HepG2 (cell line): ENCODE measurements at regions not wholly inside any gene's neighbourhood (a gene's known extent, or its start where the extent isn't known, plus 50 kb on each side); places are given as distances from the start of the nearest gene placed in this dataset.

Source experiments
- ATAC-seq: fragments of 200-7000 bp; cut with Tn5 transposase; 3 replicates; pipeline ENCODE4 v1.9.1; 2020; ENCODE audit warnings: mild to moderate bottlenecking, moderate library complexity
- BruUV-seq: library from RNA; stranded (reverse); fragments of 400-500 nt; replicated peaks from 2 replicates; lab custom pipeline; 2021; lab: Mats Ljungman, UMichigan
- CTCF ChIA-PET: fragments of 300-600 bp; formaldehyde crosslinking; extraction: SDS; loops from one replicate; lab custom pipeline; 2021; ENCODE audit warnings: low total read pairs, inconsistent platforms, low intra/inter-chr PET ratio; lab: Yijun Ruan, JAX
- POLR2A ChIA-PET: fragments of 350-600 bp; sonication (Branson Sonifier 250); formaldehyde crosslinking; loops from one replicate; lab custom pipeline; 2020; ENCODE audit warnings: antibody characterized with exemption, inconsistent platforms; lab: Yijun Ruan, JAX
- DNase-seq: peaks from one replicate; pipeline ENCODE4 v3.0.0-alpha.2; 2015; ENCODE audit warnings: low spot score
- FAIRE-seq: peaks from 3 replicates; lab custom pipeline; 2011; peaks lifted over from hg19 to GRCh38; lab: Jason Lieb, UNC
- H2AFZ ChIP-seq: one replicate; pipeline ENCODE4 v1.6.1; 2011; ENCODE audit warnings: low read length, inconsistent platforms
- H3K27ac ChIP-seq: fragments of 300-600 bp; 3 replicates; pipeline ENCODE4 v1.8.0; 2011; ENCODE audit warnings: mixed run types, mild to moderate bottlenecking, mixed read lengths, low read length, inconsistent platforms; ENCODE audit not compliant: insufficient read depth; ENCODE audit errors: extremely low read length
- H3K27me3 ChIP-seq, 2 experiments: fragments of 200-600 bp in 1 of 2; 2 replicates in 1 of 2; 3 replicates in 1 of 2; pipeline versions ENCODE4 v1.6.0 to v1.8.0; 2011; ENCODE audit warnings: low read length in 2 of 2, mild to moderate bottlenecking in 2 of 2, moderate library complexity in 2 of 2, inconsistent platforms in 1 of 2; ENCODE audit not compliant: insufficient read depth in 2 of 2, control insufficient read depth in 1 of 2
- H3K36me3 ChIP-seq, 2 experiments: fragments of 200-600 bp in 1 of 2; replicated peaks in 1 of 2; 2 replicates in 1 of 2; 3 replicates in 1 of 2; pipeline versions ENCODE4 v1.5.1 to v1.8.0; 2011; ENCODE audit warnings: low read length in 2 of 2, inconsistent platforms in 1 of 2; ENCODE audit not compliant: insufficient read depth in 2 of 2, control insufficient read depth in 1 of 2
- H3K4me1 ChIP-seq: 2 replicates; pipeline ENCODE4 v1.5.1; 2012; ENCODE audit warnings: low read length, inconsistent platforms; ENCODE audit not compliant: insufficient read depth
- H3K4me2 ChIP-seq: 2 replicates; pipeline ENCODE4 v1.6.0; 2011; ENCODE audit warnings: low read depth, low read length, inconsistent platforms
- H3K4me3 ChIP-seq, 3 experiments: fragments of 200-600 bp in 1 of 3; sonication (generic), shearing (Covaris generic) in 1 of 3; replicated peaks in 1 of 3; 2 replicates each; pipeline ENCODE4 v1.5.1; 2011 to 2016; ENCODE audit warnings: low read length in 3 of 3, inconsistent platforms in 2 of 3, low read depth in 2 of 3, mild to moderate bottlenecking in 2 of 3, control low read depth in 1 of 3, mixed read lengths in 1 of 3; ENCODE audit not compliant: insufficient read depth in 1 of 3
- H3K79me2 ChIP-seq: one replicate; pipeline ENCODE4 v1.6.1; 2011; ENCODE audit warnings: low read length, inconsistent platforms; ENCODE audit not compliant: insufficient read depth
- H3K9ac ChIP-seq: 2 replicates; pipeline ENCODE4 v1.6.0; 2011; ENCODE audit warnings: mild to moderate bottlenecking, low read depth, low read length, inconsistent platforms; ENCODE audit not compliant: insufficient read depth
- H3K9me3 ChIP-seq: 2 replicates; pipeline ENCODE4 v1.5.1; 2012; ENCODE audit warnings: mild to moderate bottlenecking, low read length
- H4K20me1 ChIP-seq: 2 replicates; pipeline ENCODE4 v1.6.0; 2011; ENCODE audit warnings: inconsistent platforms, mild to moderate bottlenecking, low read length, moderate library complexity; ENCODE audit not compliant: insufficient read depth
- ATF7-NPFF ChIP-seq: sonication (generic); formaldehyde crosslinking; IDR thresholded peaks from 2 replicates; pipeline ENCODE4 v1.8.1; 2023; ENCODE audit warnings: mild to moderate bottlenecking, low read depth, missing genetic modification reagents, moderate library complexity
- HOXA7 ChIP-seq: sonication (generic); formaldehyde crosslinking; IDR thresholded peaks from 2 replicates; pipeline ENCODE4 v1.8.1; 2022; ENCODE audit warnings: mild to moderate bottlenecking, missing genetic modification reagents, moderate library complexity
- ZC3H13 ChIP-seq: sonication (generic); formaldehyde crosslinking; IDR thresholded peaks from 2 replicates; pipeline ENCODE4 v1.8.1; 2023; ENCODE audit warnings: mild to moderate bottlenecking, missing genetic modification reagents, moderate library complexity
- ZFP36L1 ChIP-seq: sonication (generic); formaldehyde crosslinking; IDR thresholded peaks from 2 replicates; pipeline ENCODE4 v1.8.0; 2022; ENCODE audit warnings: mild to moderate bottlenecking, missing genetic modification reagents, moderate library complexity
- ZNF263 ChIP-seq: sonication (generic); formaldehyde crosslinking; IDR thresholded peaks from 2 replicates; pipeline ENCODE4 v1.4.0; 2020; ENCODE audit warnings: missing genetic modification reagents
- ZNF441 ChIP-seq: sonication (generic); formaldehyde crosslinking; IDR thresholded peaks from 2 replicates; pipeline ENCODE4 v1.7.0; 2021; ENCODE audit warnings: missing genetic modification reagents, borderline replicate concordance
- ZNF543 ChIP-seq: sonication (generic); formaldehyde crosslinking; IDR thresholded peaks from 2 replicates; pipeline ENCODE4 v1.4.0; 2020; ENCODE audit warnings: mild to moderate bottlenecking, missing genetic modification reagents
- ZNF564 ChIP-seq: sonication (generic); formaldehyde crosslinking; IDR thresholded peaks from 2 replicates; pipeline ENCODE4 v1.8.1; 2023; ENCODE audit warnings: mild to moderate bottlenecking, missing genetic modification reagents
- WGBS: methylation state at CpG from one replicate; pipeline ENCODE4 v1.1.6; 2017; ENCODE audit warnings: low lambda C conversion rate; 5-methylcytosine and 5-hydroxymethylcytosine counted together
- in situ Hi-C: cut with HindIII; loops from 2 replicates; pipeline ENCODE4 v1.10.0; 2017; ENCODE audit warnings: low pct_unique_long_range_greater_than_20kb; ENCODE audit not compliant: extremely low pct_ligation_motif_present
- intact Hi-C: fragments of 100-400 bp; cut with micrococcal nuclease; formaldehyde crosslinking; loops from one replicate; pipeline ENCODE4 v1.10.0; 2022; ENCODE audit not compliant: unreplicated experiment
- TF ChIP-seq, protein P1 (sequence below): sonication (generic); formaldehyde crosslinking; IDR thresholded peaks from 2 replicates; pipeline ENCODE4 v1.4.0; 2020; ENCODE audit warnings: missing genetic modification reagents, borderline replicate concordance
- TF ChIP-seq, protein P2 (sequence below): sonication (generic); formaldehyde crosslinking; IDR thresholded peaks from 2 replicates; pipeline ENCODE4 v1.5.1; 2020; ENCODE audit warnings: mild to moderate bottlenecking, missing genetic modification reagents
- TF ChIP-seq, protein P3 (sequence below): sonication (generic); formaldehyde crosslinking; conservative IDR thresholded peaks from 2 replicates; pipeline ENCODE4 v1.4.0; 2020; ENCODE audit warnings: missing genetic modification reagents
- TF ChIP-seq, protein P4 (sequence below): sonication (generic); formaldehyde crosslinking; conservative IDR thresholded peaks from 2 replicates; pipeline ENCODE4 v1.8.0; 2022; ENCODE audit warnings: missing genetic modification reagents
- TF ChIP-seq, protein P5 (sequence below): IDR thresholded peaks from 2 replicates; pipeline ENCODE4 v1.6.1; 2016; ENCODE audit warnings: low read depth, control low read depth

DNA sequence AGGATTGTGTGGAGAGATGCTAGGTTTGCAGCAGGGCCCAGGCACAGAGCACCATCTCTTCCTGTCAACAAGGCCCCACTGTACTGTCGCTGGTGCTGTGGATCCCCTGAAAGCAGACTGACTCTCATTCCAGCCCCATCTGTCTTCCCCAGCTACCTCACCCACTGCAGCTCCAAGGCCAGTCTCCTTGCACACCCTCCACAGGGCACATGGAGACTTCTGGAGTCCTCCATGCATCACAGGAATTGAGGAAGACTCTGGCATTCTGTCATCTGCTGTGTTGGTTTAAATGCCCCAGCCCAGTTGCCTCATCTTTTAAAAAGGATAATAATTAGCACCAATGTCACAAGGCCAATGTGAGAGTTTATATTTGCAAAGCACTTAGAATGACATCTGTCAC is 301.2 kb downstream of the RPLP1 start:
- BruUV-seq: no TSS peak
- peaks cover 1 to 11% of the 10 kb centered on the region in 2 experiments; a peak in 2 of 5 replicates for H3K27me3 ChIP-seq
- no peaks in the 10 kb centered on the region for H4K20me1 ChIP-seq
- H3K4me3 ChIP-seq: no peak overlapping the region
- 0 out of 2 replicates have a peak, but pooled peaks cover 10% of the 10 kb centered on the region for H3K9me3 ChIP-seq
- no CpG with 5 or more reads among the region's 1 CpG for WGBS
- H3K9ac ChIP-seq: no peak overlapping the region
- no peak overlapping the region for H3K27ac ChIP-seq
- FAIRE-seq (no peak), ATAC-seq (no peak), DNase-seq (no peak)
- POLR2A ChIA-PET: no interaction called here
- in situ Hi-C loops (no loop called here), intact Hi-C loops (no loop called here)
- no peaks in the 10 kb centered on the region for H3K36me3 ChIP-seq
- H2AFZ ChIP-seq: no peak overlapping the region
- no peak overlapping the region for H3K4me2 ChIP-seq
- no peaks in the 10 kb centered on the region for H3K79me2 ChIP-seq
- TF ChIP-seq ATF7-NPFF: no peak
- no peak for TF ChIP-seq ZFP36L1 (CRISPR knock-in tag)
- TF ChIP-seq, protein P1, sequence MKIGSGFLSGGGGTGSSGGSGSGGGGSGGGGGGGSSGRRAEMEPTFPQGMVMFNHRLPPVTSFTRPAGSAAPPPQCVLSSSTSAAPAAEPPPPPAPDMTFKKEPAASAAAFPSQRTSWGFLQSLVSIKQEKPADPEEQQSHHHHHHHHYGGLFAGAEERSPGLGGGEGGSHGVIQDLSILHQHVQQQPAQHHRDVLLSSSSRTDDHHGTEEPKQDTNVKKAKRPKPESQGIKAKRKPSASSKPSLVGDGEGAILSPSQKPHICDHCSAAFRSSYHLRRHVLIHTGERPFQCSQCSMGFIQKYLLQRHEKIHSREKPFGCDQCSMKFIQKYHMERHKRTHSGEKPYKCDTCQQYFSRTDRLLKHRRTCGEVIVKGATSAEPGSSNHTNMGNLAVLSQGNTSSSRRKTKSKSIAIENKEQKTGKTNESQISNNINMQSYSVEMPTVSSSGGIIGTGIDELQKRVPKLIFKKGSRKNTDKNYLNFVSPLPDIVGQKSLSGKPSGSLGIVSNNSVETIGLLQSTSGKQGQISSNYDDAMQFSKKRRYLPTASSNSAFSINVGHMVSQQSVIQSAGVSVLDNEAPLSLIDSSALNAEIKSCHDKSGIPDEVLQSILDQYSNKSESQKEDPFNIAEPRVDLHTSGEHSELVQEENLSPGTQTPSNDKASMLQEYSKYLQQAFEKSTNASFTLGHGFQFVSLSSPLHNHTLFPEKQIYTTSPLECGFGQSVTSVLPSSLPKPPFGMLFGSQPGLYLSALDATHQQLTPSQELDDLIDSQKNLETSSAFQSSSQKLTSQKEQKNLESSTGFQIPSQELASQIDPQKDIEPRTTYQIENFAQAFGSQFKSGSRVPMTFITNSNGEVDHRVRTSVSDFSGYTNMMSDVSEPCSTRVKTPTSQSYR (CRISPR knock-in tag): no peak
- TF ChIP-seq, protein P2, sequence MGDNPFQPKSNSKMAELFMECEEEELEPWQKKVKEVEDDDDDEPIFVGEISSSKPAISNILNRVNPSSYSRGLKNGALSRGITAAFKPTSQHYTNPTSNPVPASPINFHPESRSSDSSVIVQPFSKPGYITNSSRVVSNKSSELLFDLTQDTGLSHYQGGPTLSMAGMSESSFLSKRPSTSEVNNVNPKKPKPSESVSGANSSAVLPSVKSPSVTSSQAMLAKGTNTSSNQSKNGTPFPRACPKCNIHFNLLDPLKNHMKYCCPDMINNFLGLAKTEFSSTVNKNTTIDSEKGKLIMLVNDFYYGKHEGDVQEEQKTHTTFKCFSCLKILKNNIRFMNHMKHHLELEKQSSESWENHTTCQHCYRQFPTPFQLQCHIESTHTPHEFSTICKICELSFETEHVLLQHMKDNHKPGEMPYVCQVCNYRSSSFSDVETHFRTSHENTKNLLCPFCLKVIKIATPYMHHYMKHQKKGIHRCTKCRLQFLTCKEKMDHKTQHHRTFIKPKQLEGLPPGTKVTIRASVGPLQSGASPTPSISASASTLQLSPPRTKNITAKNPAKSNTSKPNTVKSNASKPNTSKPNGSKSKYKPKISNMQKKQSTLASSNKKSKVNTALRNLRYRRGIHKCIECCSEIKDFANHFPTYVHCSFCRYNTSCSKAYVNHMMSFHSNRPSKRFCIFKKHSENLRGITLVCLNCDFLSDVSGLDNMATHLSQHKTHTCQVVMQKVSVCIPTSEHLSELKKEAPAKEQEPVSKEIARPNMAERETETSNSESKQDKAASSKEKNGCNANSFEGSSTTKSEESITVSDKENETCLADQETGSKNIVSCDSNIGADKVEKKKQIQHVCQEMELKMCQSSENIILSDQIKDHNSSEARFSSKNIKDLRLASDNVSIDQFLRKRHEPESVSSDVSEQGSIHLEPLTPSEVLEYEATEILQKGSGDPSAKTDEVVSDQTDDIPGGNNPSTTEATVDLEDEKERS: no peak
- no peak for TF ChIP-seq HOXA7 (CRISPR knock-in tag)
- no peak for TF ChIP-seq ZNF263 (CRISPR knock-in tag)
- TF ChIP-seq, protein P3, sequence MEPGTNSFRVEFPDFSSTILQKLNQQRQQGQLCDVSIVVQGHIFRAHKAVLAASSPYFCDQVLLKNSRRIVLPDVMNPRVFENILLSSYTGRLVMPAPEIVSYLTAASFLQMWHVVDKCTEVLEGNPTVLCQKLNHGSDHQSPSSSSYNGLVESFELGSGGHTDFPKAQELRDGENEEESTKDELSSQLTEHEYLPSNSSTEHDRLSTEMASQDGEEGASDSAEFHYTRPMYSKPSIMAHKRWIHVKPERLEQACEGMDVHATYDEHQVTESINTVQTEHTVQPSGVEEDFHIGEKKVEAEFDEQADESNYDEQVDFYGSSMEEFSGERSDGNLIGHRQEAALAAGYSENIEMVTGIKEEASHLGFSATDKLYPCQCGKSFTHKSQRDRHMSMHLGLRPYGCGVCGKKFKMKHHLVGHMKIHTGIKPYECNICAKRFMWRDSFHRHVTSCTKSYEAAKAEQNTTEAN (CRISPR knock-in tag): no peak
- TF ChIP-seq, protein P4, sequence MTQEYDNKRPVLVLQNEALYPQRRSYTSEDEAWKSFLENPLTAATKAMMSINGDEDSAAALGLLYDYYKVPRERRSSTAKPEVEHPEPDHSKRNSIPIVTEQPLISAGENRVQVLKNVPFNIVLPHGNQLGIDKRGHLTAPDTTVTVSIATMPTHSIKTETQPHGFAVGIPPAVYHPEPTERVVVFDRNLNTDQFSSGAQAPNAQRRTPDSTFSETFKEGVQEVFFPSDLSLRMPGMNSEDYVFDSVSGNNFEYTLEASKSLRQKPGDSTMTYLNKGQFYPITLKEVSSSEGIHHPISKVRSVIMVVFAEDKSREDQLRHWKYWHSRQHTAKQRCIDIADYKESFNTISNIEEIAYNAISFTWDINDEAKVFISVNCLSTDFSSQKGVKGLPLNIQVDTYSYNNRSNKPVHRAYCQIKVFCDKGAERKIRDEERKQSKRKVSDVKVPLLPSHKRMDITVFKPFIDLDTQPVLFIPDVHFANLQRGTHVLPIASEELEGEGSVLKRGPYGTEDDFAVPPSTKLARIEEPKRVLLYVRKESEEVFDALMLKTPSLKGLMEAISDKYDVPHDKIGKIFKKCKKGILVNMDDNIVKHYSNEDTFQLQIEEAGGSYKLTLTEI (CRISPR knock-in tag): no peak
- TF ChIP-seq ZC3H13 (CRISPR knock-in tag): no peak
- TF ChIP-seq ZNF543: no peak
- no peak for TF ChIP-seq ZNF564 (CRISPR knock-in tag)
- no peak for TF ChIP-seq ZNF441 (CRISPR knock-in tag)
- TF ChIP-seq, protein P5, sequence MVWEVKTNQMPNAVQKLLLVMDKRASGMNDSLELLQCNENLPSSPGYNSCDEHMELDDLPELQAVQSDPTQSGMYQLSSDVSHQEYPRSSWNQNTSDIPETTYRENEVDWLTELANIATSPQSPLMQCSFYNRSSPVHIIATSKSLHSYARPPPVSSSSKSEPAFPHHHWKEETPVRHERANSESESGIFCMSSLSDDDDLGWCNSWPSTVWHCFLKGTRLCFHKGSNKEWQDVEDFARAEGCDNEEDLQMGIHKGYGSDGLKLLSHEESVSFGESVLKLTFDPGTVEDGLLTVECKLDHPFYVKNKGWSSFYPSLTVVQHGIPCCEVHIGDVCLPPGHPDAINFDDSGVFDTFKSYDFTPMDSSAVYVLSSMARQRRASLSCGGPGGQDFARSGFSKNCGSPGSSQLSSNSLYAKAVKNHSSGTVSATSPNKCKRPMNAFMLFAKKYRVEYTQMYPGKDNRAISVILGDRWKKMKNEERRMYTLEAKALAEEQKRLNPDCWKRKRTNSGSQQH (CRISPR knock-in tag): no peak
- H3K4me1 ChIP-seq: 0 out of 2 replicates have a peak, but pooled peaks cover 8% of the 10 kb centered on the region
- CTCF ChIA-PET: no interaction called here
